WTC11 (cell line): ENCODE measurements at regions not wholly inside any gene's neighbourhood (a gene's known extent, or its start where the extent isn't known, plus 50 kb on each side); places are given as distances from the start of the nearest gene placed in this dataset.

ENCODE experiments used
- ATAC-seq: fragments of 200-7000 bp; cut with Tn5 transposase; 2 replicates; pipeline ENCODE4 v1.10.0; 2021; ENCODE audit warnings: mild to moderate bottlenecking, moderate library complexity
- CTCF ChIA-PET: fragments of 300-600 bp; sonication (Branson Sonifier 250); formaldehyde crosslinking; loops from one replicate; lab custom pipeline; 2021; ENCODE audit warnings: antibody characterized with exemption; lab: Charles Lee
- POLR2A ChIA-PET: fragments of 350-600 bp; sonication (Branson Sonifier 250); formaldehyde crosslinking; loops from one replicate; lab custom pipeline; 2021; ENCODE audit warnings: antibody characterized with exemption; lab: Charles Lee
- DNase-seq: peaks from one replicate; pipeline ENCODE4 v3.0.0; 2021; ENCODE audit warnings: low spot score
- H3K27ac Mint-ChIP-seq: 2 replicates; pipeline ENCODE4 v1.8.0; 2021; ENCODE audit warnings: mixed read lengths
- H3K27me3 Mint-ChIP-seq: 2 replicates; pipeline ENCODE4 v1.8.0; 2021; ENCODE audit warnings: low read depth, mild to moderate bottlenecking, moderate library complexity, mixed read lengths
- H3K36me3 Mint-ChIP-seq: 2 replicates; pipeline ENCODE4 v1.8.0; 2021; ENCODE audit warnings: mixed read lengths
- H3K4me1 Mint-ChIP-seq: 2 replicates; pipeline ENCODE4 v1.8.0; 2022; ENCODE audit warnings: mixed read lengths
- H3K4me3 Mint-ChIP-seq: 2 replicates; pipeline ENCODE4 v1.8.0; 2021; ENCODE audit warnings: mild to moderate bottlenecking, moderate library complexity, mixed read lengths
- H3K9me3 Mint-ChIP-seq: 2 replicates; pipeline ENCODE4 v1.8.0; 2021; ENCODE audit warnings: mixed read lengths
- ARID4B ChIP-seq: sonication (generic); formaldehyde crosslinking; IDR thresholded peaks from 2 replicates; pipeline ENCODE4 v1.8.0; 2023; ENCODE audit warnings: missing genetic modification reagents, mild to moderate bottlenecking, borderline replicate concordance
- CREM ChIP-seq: sonication (generic); formaldehyde crosslinking; IDR thresholded peaks from 2 replicates; pipeline ENCODE4 v1.8.1; 2022; ENCODE audit warnings: mild to moderate bottlenecking, missing genetic modification reagents, moderate library complexity
- ELF4 ChIP-seq: sonication (generic); formaldehyde crosslinking; IDR thresholded peaks from 2 replicates; pipeline ENCODE4 v1.8.1; 2022; ENCODE audit warnings: low read depth, mild to moderate bottlenecking, moderate library complexity, missing genetic modification reagents
- FOXK1 ChIP-seq: sonication (generic); formaldehyde crosslinking; IDR thresholded peaks from 2 replicates; pipeline ENCODE4 v1.8.0; 2022; ENCODE audit warnings: mild to moderate bottlenecking, moderate library complexity, missing genetic modification reagents
- GTF2I ChIP-seq: fragments of 250-450 bp; sonication (Bioruptor Pico); conservative IDR thresholded peaks from 2 replicates; pipeline ENCODE4 v1.4.0; 2021; ENCODE audit warnings: mild to moderate bottlenecking
- KAT7 ChIP-seq: sonication (generic); formaldehyde crosslinking; IDR thresholded peaks from 2 replicates; pipeline ENCODE4 v1.8.1; 2023; ENCODE audit warnings: missing genetic modification reagents, mild to moderate bottlenecking, borderline replicate concordance
- MXD4 ChIP-seq: fragments of 250-450 bp; sonication (Bioruptor Pico); IDR thresholded peaks from 2 replicates; pipeline ENCODE4 v1.8.0; 2021; ENCODE audit warnings: mild to moderate bottlenecking, moderate library complexity, borderline replicate concordance
- NFATC4 ChIP-seq: fragments of 250-450 bp; sonication (Bioruptor Pico); IDR thresholded peaks from 2 replicates; pipeline ENCODE4 v1.9.0; 2021; ENCODE audit warnings: mild to moderate bottlenecking
- NR1H2 ChIP-seq: sonication (generic); formaldehyde crosslinking; IDR thresholded peaks from 2 replicates; pipeline ENCODE4 v1.9.0; 2021; ENCODE audit warnings: mild to moderate bottlenecking, moderate library complexity, missing genetic modification reagents
- NR2C2 ChIP-seq: sonication (generic); formaldehyde crosslinking; IDR thresholded peaks from 2 replicates; pipeline ENCODE4 v1.8.0; 2022; ENCODE audit warnings: mild to moderate bottlenecking, missing genetic modification reagents
- NR3C1 ChIP-seq: sonication (generic); formaldehyde crosslinking; conservative IDR thresholded peaks from 2 replicates; pipeline ENCODE4 v1.8.1; 2023; ENCODE audit warnings: low read depth, mild to moderate bottlenecking, missing genetic modification reagents
- PRDM15 ChIP-seq: sonication (generic); formaldehyde crosslinking; IDR thresholded peaks from 2 replicates; pipeline ENCODE4 v1.8.0; 2022; ENCODE audit warnings: missing genetic modification reagents
- RORB ChIP-seq: fragments of 250-450 bp; sonication (Bioruptor Pico); IDR thresholded peaks from 2 replicates; pipeline ENCODE4 v1.9.0; 2021; ENCODE audit warnings: mild to moderate bottlenecking
- ZNF138 ChIP-seq: sonication (generic); formaldehyde crosslinking; conservative IDR thresholded peaks from 2 replicates; pipeline ENCODE4 v1.8.1; 2022; ENCODE audit warnings: mild to moderate bottlenecking, moderate library complexity, missing genetic modification reagents
- ZNF219 ChIP-seq: sonication (generic); formaldehyde crosslinking; IDR thresholded peaks from 2 replicates; pipeline ENCODE4 v1.8.0; 2023; ENCODE audit warnings: missing genetic modification reagents, mild to moderate bottlenecking, borderline replicate concordance
- ZNF232 ChIP-seq: sonication (generic); formaldehyde crosslinking; IDR thresholded peaks from 2 replicates; pipeline ENCODE4 v1.8.0; 2022; ENCODE audit warnings: mild to moderate bottlenecking, missing genetic modification reagents
- TF ChIP-seq, protein P1 (sequence below): fragments of 250-450 bp; sonication (Bioruptor Pico); IDR thresholded peaks from 2 replicates; pipeline ENCODE4 v1.9.0; 2021; ENCODE audit warnings: mild to moderate bottlenecking
- TF ChIP-seq, protein P2 (sequence below): sonication (generic); formaldehyde crosslinking; IDR thresholded peaks from 2 replicates; pipeline ENCODE4 v1.8.0; 2023; ENCODE audit warnings: missing genetic modification reagents
- TF ChIP-seq, protein P3 (sequence below): sonication (generic); formaldehyde crosslinking; IDR thresholded peaks from 2 replicates; pipeline ENCODE4 v1.8.0; 2022; ENCODE audit warnings: mild to moderate bottlenecking, missing genetic modification reagents

- peaks cover 11% of the 10 kb centered on the region; the same call in 1 of the 2 replicates for H3K9me3 Mint-ChIP-seq
- no peak overlapping the region for H3K27ac Mint-ChIP-seq
- DNase-seq (no peak), ATAC-seq (no peak)
- H3K4me1 Mint-ChIP-seq, result no peaks in the 10 kb centered on the region
- H3K27me3 Mint-ChIP-seq, result no peaks in the 10 kb centered on the region
- no peak overlapping the region for H3K4me3 Mint-ChIP-seq
- ChIA-PET POLR2A (no interaction called here), CTCF (no interaction called here)
- TF ChIP-seq NR2C2 (CRISPR knock-in tag) (no peak), FOXK1 (CRISPR knock-in tag) (no peak), ZNF138 (CRISPR knock-in tag) (no peak), ELF4 (no peak), ZNF219 (CRISPR knock-in tag) (no peak), RORB (no peak), PRDM15 (no peak), ZNF232 (no peak), ARID4B (CRISPR knock-in tag) (no peak), MXD4 (CRISPR knock-in tag) (no peak), NFATC4 (no peak), NR1H2 (no peak), KAT7 (CRISPR knock-in tag) (no peak), CREM (CRISPR knock-in tag) (no peak), GTF2I (CRISPR knock-in tag) (no peak), NR3C1 (no peak)
- TF ChIP-seq, protein P1, sequence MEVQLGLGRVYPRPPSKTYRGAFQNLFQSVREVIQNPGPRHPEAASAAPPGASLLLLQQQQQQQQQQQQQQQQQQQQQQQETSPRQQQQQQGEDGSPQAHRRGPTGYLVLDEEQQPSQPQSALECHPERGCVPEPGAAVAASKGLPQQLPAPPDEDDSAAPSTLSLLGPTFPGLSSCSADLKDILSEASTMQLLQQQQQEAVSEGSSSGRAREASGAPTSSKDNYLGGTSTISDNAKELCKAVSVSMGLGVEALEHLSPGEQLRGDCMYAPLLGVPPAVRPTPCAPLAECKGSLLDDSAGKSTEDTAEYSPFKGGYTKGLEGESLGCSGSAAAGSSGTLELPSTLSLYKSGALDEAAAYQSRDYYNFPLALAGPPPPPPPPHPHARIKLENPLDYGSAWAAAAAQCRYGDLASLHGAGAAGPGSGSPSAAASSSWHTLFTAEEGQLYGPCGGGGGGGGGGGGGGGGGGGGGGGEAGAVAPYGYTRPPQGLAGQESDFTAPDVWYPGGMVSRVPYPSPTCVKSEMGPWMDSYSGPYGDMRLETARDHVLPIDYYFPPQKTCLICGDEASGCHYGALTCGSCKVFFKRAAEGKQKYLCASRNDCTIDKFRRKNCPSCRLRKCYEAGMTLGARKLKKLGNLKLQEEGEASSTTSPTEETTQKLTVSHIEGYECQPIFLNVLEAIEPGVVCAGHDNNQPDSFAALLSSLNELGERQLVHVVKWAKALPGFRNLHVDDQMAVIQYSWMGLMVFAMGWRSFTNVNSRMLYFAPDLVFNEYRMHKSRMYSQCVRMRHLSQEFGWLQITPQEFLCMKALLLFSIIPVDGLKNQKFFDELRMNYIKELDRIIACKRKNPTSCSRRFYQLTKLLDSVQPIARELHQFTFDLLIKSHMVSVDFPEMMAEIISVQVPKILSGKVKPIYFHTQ (CRISPR knock-in tag), result no peak
- TF ChIP-seq, protein P2, sequence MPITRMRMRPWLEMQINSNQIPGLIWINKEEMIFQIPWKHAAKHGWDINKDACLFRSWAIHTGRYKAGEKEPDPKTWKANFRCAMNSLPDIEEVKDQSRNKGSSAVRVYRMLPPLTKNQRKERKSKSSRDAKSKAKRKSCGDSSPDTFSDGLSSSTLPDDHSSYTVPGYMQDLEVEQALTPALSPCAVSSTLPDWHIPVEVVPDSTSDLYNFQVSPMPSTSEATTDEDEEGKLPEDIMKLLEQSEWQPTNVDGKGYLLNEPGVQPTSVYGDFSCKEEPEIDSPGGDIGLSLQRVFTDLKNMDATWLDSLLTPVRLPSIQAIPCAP (CRISPR knock-in tag), result no peak
- TF ChIP-seq, protein P3, sequence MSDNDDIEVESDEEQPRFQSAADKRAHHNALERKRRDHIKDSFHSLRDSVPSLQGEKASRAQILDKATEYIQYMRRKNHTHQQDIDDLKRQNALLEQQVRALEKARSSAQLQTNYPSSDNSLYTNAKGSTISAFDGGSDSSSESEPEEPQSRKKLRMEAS (CRISPR knock-in tag), result no peak
- H3K36me3 Mint-ChIP-seq, result no peaks in the 10 kb centered on the region
These were observed 450.2 kb upstream of the CPEB2 start for GRCh38 chr4:14552119-14552518.
